CMK (cell line): ENCODE measurements at regions not wholly inside any gene's neighbourhood (a gene's known extent, or its start where the extent isn't known, plus 50 kb on each side); places are given as distances from the start of the nearest gene placed in this dataset.
"Not testable (repeated sequence)": the region's sequence is repeated elsewhere in the genome, so short reads cannot be mapped to it uniquely, and the experiment has no call there.

Experiments
- DNase-seq: peaks from one replicate; pipeline ENCODE4 v3.0.0-alpha.2; 2010; ENCODE audit warnings: low read depth

DNA sequence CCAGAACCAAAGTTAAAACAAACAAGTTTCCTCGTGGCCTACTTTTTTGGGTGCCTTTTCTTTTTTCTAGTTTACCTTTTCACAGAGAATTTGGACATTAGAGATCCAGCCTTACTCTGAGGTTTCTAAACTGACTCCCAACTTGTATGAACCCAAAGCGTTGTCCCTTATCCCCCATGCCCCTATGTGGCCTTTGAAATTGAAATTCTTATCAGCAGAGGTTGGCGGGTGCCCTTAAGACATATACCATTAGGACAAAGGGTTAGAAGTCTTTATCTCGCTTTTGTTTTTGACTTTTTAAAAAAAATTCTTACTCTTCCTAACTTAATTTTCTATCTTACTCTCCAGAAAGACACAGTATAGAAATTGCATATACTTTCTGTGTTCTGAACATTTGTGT is 76.3 kb upstream of the C7orf33 start:
- no peak for DNase-seq

DNA sequence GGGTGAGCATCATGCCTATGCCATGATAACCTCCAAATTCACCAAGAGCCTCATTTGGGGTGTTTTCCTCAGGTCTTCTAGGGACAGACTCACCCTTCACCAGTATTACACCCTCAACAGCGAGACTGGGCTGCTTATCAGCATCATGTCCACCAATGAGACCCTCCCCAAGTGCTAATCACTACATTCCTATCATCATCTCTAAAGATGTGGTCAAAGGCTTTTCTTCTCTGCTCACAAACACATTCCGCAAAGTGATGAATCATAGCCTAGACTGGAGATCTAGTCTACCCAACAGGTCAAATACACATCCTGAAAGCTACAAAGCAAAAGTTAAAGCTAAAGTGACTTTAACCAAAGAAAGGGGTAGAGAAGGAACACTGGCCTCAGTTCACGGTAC is 75.3 kb upstream of the C7orf33 start:
- no peak for DNase-seq

DNA sequence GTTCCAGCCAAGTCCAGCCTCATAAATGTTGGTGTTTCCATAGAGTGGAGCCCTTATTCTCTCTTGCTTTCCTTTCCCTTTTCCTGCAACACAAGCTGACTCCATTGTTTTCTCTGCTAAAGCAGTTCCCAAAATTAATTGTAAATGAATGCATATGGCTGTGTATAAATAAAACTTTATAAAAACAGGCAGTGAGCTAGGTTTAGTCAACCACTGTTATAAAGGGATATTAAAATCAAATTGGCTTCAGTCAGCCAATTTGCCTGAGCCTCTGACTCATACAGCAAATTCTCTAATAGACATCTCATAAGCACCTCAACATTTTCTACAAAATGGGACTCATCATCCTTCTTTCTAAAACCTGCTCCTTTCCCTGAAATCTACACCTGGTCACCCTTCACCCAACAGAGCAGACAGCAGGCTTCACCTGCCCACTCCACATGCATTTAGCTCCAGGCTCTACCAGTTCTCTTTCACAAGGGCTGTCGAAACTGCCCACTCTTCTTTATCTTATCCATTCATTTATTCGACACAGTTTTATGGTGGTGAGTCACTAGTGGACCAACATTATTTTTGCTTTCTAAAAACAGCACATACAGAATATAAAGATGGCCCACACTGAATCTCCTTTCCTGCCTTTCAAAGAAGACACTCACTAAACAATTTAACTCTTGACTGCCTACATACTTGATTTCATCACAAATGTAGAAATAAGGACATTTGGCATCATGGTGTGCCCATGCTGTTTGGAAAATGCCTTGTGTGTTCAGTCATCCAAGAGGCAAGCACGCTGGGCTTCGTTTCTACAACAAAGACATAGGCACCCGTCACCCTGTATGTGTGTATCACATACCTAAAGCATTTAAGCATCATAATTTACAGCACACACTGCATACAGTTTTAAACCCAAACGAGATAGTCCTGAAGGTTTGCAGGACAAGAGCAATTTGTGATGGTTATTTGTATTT is 74.6 kb upstream of the C7orf33 start:
- no peak for DNase-seq

DNA sequence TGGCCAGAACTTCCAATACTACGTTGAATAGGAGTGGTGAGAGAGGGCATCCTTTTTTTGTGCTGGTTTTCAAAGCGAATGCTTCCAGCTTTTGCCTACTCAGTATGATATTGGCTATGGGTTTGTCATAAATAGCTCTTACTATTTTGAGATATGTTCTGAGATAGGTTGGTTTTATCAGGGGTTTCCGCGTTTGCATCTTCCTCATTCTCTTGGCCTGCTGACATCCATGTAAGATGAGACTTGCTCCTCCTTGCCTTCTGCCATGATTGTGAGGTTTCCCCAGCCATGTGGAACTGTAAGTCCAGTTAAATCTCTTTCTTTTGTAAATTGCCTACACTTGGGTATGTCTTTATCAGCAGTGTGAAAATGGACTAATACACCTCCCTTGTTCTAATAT is 71.2 kb upstream of the C7orf33 start:
- DNase-seq: not testable (repeated sequence)

DNA sequence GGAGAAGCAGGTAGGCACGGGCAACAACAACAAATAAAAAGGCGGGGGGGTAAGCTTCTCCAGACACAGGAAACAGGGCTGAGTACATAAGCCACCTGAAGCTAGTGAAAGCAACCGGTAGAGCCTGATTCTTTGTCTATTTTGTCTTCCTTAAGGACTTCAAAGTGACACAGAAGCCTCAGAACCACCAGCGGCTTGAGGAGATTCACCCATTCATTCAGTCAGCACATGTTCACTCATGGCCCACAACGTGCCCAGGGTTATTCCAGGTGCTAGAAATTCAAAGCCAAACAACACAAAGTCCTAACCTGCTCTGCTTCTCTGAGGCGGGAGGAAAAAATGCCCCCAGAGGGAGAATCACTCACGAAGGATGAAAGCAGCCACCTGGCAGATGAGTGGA is 69.3 kb upstream of the C7orf33 start:
- DNase-seq: no peak

DNA sequence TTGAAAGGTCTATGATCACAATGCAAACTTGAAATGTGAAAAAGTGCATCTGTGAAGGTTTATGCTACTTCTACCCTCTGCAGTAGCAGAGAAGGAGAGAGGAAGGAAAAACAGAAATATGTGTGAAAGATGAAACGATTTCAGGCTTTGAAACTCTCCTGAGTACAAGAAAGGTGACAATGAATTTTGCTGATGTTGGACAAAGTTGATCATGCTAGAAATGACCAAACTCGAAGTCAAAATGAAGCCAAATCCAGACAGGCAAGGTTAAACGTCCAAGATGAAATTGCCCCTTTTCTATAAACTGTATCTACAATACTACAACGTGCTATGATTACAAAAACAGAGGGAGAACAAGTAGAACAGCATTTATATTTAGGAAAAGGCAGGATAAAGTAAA is 67.0 kb upstream of the C7orf33 start:
- DNase-seq: no peak

DNA sequence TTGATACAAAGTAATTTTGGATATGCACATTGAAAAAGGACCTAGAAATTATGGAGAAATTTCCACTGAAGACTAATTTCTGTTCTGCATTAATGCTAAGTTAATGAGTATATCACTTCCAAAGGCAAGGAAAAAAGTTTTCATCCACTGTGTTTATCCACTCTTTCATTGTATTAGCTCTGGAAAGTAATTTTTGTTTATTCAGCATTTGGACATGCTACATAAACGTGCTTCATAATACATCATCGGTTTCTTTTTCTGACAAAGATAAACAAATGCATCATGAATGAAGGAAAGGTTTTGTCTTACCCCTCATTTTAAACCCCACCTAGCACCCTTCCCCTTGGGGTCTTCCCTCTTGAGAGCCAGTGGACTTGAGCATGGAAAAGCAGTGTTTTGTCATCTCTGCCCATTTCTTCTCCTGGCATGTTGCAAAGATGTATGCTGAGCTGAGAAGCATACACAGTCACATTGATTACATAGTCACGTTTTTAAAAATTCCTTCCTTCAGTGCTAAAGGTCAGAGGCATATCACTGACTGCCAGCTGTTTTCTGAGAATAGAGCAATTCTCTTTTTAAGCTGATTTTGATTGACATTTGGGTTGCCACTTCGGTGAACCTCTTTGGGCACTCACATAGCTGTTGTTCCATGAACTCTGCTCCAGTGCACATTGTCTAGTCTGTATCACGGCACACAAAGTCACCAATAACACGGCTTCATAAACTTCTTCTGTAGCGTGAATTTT is 65.9 kb upstream of the C7orf33 start:
- no peak for DNase-seq

DNA sequence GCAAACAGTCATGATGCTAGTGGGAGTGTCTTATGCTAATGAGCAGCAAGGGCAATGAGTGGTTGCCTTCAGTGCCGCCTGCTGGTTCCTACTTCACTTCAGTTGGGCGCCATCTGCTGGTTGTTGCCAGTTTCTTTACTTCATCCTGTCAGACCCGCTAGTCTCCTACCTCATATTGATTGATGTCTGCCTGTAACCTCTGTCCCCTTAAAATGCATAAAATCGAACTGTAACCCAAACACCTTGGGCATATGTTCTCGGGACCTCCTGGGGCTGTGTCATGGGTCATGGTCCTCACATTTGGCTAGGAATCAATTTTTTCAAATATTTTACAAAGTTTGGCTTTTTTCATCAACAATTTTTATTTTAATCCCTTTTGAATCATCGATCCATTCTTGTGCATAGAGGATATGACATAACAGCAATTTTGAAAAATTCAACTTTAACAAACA is 62.8 kb upstream of the C7orf33 start:
- DNase-seq: peak; percentile 57

DNA sequence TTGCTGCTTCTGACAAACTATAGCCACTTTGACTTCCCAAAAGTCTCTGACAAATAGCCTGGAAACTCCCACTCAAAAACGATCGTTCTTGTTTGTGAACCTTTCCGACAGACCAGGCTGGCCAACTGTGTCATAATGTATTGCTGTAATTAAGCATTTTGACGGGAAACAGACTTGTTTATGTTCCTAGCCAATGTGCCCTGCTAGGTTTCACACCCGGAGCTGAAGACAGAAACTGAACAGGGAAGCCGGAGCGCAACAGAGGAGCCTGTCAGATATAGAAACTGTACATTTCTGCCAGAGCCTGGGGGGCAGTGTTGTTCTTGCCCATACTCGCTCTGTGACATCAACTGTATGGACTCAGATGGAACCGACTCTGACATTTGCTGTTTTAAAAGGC is 55.3 kb upstream of the C7orf33 start:
- no peak for DNase-seq

DNA sequence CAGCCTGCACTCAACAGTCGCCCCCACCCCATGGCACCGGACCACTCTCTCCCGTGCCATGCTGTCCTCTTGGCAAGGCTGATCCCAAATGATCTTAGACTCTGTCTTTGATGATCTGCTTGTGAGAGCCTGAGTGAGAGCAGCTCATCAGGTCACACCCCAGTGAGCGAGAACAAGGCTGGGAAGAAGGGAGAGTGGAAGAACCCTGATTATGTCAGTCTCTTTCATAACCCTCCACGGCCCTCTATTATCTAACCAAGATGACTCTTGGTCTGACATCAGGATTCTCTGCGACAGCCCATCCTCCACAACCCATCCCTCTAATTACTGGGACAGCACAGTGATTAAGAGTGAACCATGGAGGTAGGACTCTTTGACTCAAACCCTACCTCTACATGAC is 53.1 kb upstream of the C7orf33 start:
- no peak for DNase-seq

DNA sequence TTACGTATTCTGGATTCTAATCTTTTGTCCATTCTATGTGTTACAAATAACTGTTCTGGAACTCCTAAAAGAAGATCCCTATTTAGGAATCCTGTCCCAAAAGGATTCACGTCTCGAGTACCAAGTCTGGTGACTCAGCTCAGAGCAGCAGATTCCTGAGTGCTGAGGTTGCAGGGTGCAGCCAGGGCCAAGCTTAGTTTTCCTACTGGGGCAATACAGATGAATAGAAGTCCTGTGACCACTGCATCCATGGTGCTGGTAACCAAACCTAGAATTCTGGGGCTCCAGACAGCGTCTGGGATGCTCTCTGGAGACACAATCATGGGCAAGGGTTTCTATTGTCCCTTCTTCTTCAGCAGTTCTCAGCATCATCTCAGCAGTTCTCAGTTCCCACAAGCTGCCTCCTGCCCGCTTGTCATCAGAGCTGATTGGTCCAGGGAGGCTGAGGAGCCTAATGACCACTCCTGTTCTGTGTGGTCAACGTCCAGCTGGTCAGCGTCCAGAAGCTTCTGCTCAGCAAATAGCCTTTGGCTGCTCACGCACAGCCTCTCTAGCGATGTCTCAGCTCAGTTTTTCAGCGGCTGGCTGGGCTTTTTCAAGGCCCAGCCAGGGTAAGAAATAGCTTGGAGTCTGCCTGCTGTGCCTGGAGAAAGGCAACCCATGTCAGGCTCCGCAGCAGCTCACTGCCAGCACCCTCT is 50.4 kb upstream of the C7orf33 start:
- DNase-seq: no peak
